ENCODE measurements at regions not wholly inside any gene's neighbourhood (a gene's known extent, or its start where the extent isn't known, plus 50 kb on each side); places are given as distances from the start of the nearest gene placed in this dataset.
"Not testable (repeated sequence)": the region's sequence is repeated elsewhere in the genome, so short reads cannot be mapped to it uniquely, and the experiment has no call there.

DNA sequence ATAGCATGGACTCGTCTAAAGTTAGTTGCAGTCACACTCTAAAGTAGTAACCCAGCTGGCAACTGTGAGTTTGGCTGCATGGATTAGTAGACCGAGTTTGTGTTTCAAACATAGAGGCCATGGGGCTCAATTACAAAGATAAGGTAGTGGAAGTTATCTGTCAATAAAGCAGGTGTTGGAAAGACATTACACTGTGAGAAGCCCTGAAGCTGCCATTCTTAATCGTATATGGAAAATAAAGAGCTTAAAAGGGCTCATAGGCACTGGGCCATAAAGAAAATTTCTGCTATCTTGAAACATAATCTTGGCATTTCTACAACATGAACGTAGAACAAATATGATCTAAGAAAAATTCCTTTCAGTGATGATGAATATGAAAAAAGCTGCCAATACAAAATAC lies 837.7 kb downstream of the REEP3 start:
- no peak for FAIRE-seq

DNA sequence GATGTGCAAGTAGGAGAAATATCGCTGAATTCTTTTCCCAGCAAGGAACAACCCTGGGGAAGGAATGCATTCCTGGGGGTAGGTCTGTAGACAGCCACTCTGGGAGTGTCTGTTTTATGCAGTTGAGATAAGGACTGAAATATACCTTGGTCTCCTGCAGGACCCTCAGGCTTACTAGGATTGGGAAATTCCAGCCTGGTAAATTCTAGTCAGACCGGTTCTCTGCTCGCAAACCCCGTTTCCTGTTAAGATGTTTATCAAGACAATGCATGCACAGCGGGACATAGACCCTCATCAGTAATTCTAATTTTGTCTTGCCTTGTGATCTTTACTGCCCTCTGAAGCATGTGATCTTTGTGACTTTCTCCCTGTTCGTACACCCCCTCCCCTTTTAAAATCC lies 839.0 kb downstream of the REEP3 start:
- FAIRE-seq, result not testable (repeated sequence)

DNA sequence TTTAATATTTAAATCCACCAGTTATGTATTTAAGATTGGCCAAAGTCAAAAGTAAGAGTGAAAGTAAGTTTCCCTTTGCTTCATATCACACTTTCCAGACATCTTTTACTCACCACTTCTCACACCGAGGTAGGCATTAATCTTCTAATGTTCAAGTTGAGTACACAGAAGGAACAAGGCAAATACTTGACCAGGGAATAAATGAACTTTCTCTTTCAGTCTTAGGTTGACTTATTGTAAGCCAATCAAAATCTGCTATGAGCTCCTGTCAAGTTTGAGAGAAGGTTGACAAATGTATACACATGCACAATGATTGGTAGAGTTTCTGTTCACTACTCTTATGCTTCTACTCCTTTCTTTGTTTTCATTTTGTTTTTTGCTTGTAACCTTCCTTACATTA lies 842.5 kb downstream of the REEP3 start:
- no peak for FAIRE-seq

DNA sequence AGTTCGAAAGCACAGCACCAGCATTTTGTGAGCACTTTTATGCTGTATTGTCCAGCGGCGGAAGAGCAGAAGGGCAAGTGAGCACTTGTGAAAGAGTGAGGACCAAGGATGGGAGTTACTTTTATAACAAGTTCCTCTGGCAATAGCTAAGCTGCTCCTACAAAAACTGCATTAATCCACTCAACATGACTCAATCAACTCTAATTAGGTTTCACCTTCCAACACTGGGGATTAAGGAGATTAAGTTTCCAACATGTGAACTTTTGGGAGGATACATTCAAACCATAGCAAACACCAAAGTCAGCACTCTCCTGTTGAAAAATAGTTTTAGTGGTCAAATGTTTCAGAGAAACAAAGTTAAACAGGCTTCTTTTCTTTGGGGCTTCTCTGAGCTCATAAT lies 844.5 kb downstream of the REEP3 start:
- no peak for FAIRE-seq

DNA sequence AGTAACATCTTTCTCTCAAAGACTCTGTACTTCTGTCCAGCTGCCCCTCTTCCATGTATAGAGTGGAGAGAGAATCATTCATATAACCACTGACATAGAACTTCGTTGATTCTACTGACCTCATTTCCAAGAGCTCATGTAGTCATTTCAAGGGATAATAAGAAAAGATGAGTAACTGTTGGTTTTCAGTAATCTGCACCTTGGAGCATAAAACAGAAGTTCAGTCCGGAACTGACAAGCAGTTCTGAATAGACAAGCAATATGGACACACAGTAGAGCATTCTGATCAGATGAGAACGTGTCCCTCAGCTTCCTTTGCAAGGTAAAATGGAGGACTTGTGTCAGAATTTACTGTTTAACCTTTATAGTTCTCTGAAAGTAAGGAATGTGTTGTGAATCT lies 847.1 kb downstream of the REEP3 start:
- FAIRE-seq, result peak; percentile 38

DNA sequence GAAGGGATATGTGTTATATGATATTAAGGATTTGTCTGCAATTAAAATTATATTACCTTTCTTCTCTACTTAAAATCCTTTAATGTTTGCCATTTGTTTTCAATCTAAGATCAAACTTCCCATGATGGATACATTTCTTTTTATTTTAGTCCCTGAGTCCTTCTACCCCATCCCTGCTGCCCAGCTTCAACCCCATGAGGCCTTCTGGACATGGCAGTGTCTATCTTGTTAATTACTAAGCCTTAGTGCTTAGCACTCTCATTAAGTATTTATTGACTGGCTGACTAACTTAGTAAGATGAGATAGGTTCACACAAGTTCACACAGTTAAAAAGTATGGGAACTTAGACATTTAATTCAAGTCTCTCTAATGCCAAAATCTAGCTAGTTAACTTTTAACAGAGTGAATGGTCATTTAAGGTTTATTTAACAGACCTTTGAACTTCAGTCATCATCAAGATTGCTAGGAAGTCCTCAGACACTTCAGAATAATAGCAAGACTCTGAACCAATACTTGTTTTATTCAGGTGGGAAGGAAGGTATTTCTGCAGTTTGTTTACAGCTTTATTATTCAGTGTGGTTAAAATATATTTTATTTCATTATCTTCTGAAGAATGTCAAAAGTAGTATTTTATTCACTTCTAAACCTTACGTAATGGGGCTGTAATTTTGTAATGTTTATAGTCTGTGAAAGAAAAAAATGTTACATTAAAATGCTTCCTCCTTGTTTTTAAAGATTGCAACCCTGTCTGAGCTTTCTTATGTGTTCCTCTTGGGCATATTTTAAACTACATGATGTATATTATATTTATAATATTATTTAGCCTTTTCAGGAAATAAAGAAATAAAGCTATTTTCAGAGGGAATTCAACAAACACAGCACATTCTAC lies 848.9 kb downstream of the REEP3 start:
- peak; percentile 14 for FAIRE-seq

DNA sequence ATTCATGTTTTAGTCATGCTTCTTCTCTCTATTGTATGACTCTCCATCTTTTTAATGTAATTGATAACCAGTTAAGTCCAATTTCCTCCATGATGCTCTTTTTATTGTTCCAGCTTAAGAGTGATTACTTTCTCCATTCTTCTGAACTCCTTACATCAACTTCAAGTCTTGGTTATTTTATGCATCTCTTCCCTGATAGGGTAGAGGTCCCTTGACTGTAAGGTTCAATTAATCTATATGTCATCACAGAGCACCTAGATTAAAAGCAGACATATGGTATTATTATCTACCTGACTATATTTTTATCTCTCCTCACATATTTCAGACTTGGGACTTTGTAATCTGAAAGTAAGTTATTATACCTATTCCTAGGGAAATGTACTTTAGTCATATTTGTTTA lies 853.1 kb downstream of the REEP3 start:
- no peak for FAIRE-seq

DNA sequence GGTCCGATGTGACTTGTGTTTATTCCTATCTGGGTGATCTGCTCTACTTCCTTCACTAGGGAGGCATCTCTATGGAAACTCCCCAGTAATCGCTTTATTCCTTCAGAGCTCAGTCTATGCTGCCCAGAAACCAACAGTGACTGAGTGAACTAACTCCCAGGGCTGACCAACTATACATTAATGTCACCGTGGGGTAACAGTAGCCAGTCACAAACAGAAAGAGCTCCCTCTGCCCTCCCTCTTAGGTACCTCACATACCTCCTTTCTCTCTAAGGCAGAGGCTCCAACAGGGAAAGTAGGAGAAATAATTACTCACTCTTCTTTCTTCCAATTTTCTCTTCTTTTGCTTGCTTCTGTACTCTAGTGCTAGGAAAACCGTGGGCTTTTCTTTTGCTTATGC lies 855.0 kb downstream of the REEP3 start:
- FAIRE-seq, result no peak

DNA sequence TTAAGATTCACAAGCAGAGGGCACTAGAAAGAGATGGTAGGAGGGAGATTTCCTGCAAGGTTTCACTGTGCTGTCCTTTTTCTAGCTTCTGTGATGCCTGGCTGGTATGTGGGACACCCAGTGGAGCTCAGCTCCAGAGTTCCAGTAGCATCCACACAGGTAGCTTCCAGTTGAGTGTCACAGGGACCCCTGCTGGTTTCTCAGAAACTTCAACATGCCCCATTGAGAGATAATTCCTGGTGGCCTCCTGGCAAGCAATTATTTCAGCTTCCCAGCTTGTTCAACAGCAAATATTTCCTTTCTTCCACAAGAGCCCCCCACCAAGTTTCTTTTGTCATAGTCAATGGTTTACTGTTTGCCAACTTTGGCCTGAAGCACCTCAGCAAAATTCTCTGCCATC lies 858.7 kb downstream of the REEP3 start:
- no peak for FAIRE-seq

DNA sequence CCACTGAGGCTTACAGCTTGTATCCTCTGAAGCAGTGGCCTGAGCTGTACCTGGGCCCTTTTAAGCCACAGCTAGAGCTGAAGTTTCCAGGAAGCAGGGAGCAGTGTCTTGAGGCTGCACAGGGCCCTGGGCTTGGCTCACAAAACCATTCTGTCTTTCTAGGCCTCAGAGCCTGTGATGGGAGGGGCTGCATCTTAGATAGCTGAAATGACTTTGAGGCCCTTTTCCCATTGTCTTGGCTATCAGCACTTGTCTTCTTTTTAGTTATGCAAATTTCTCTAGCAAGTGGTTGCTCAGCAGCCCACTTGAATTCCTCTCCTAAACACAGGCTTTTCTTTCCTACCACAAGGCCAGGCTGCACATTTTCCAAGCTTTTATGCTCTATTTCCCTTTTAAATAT lies 864.2 kb downstream of the REEP3 start:
- FAIRE-seq, result no peak

DNA sequence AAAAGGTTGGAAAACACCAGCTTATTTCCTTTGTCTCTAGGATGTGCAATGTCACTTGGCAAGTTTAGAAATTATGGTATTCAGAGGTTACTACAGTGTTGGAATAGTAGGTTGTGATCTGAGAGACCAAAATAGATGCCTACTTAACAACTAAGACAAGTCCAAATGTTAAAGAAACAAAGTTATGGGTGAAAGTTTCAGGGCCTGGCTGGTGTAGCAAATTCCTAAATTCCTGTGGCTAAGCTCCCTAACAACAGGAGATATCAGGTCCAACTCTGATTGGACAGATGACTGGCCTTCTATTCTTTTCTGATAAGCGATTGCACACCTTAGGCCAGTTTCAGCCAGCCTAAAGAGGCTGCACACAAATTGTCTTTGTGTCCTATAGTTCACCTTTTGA lies 873.5 kb downstream of the REEP3 start:
- no peak for FAIRE-seq

DNA sequence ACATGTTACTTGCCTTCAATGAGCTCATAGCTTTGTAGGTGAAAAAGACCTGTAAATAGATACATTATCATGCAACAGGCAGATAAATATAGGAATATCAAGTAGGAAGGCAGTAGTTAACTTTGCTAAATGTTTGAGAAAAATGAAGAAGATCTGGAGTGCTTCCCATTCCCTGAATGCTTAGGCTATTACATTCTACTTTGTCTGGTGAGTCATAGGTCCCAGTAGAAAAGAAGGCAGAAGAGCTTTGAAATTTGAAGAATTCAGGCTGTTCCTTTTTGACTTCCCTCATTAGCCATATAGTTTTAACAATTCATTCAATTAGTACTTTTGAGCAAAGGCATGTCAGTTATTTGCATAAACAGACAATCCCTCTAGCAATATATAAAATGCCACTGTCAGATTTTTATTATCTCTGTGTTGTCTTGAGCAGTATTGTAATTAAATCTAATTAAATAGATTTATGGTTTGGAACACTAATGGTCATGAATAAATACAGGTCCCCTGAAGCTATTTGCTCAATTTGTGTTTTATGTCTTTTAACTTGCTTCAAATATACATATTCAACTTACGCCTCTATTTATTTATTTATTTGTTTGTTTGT lies 875.0 kb downstream of the REEP3 start:
- no peak for FAIRE-seq

DNA sequence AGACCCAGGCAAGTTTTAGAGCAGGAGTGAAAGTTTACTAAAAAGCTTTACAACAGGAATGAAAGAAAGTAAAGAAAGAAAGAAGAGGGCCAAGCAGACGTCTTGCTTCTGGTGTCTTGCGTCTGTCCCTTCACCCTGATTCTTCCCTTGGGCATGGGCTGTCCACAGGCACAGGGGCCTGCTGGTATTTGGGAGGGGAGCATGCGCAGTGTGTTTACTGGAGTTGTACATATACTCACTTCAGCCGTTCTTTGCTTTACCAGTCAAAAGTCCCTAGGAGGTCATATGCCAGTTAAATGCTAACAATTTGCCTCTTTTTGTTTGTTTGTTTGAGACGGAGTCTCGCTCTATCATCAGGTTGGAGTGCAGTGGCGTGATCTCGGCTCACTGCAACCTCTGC lies 875.9 kb downstream of the REEP3 start:
- FAIRE-seq, result no peak

DNA sequence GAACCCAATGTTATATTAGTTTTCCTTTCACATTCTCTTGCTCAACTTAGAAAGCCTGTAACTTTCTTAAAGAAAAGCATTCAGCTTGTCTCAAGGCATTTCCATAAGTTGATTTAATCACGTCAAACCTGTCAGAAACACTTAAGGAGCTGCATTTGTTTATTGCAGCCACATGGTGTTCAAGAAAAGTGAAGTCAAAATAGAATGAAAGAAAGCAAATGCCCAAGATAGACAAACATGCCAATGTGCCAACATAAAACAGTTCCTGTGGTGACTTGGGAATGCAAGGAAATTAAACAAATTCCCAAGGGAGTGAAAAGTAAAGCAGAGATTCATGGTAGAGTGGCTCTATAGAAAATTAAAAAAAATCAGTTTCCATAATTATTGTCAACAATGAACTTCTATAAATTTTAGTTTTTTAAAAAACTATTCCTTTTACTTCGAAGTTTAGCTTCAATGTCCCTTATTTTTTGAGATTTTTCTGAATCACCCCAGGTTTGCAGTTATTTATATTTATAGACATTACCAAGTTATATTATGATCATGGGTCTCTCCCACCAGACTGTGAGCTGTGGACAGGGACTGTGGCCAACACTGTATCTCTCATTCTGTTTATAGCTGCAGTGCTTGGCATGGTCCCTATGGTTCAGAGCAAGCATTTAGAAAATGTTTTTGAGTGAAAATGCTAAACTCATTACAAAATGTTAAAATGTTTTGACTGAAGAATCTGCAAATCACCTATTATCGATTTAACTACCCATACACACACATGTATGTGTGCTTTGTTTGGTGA lies 887.4 kb downstream of the REEP3 start:
- FAIRE-seq, result no peak

DNA sequence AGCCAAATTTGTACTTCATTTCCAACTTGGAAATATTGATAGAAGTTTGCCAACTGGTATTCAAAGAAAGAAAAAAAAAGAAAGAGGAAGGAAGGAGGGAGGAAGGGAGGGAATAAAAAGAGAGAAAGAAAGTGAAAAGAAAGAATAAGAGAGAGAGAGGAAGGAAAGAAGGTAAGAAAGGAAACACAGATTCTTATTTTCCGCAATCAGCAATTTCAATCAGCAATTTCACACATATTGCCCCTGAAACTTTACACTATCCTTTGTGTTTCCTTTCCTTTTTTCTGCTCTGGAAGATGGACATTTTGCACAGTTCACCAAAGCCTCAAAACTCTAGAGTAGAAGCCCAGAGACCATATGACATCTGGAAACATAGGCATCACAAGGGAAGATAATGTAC lies 888.1 kb downstream of the REEP3 start:
- no peak for FAIRE-seq

DNA sequence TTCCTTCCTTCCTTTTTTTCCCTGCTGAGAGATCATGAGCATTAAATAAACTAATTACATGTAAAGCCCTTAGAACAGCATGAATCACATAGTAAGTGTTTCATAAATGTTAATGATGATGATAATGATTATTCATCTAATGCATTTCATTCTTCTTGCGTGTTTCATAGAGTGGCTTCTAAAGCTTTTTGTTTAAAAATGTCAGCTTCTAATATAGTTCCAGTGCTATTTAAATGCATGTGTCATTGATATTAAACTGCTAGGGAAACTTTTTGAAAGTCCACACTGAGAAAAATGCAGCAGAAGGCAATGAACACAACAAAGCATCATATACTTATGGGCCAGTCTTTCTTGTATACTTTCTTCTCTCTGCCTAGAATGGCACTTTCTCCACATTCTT lies 894.8 kb downstream of the REEP3 start:
- no peak for FAIRE-seq

DNA sequence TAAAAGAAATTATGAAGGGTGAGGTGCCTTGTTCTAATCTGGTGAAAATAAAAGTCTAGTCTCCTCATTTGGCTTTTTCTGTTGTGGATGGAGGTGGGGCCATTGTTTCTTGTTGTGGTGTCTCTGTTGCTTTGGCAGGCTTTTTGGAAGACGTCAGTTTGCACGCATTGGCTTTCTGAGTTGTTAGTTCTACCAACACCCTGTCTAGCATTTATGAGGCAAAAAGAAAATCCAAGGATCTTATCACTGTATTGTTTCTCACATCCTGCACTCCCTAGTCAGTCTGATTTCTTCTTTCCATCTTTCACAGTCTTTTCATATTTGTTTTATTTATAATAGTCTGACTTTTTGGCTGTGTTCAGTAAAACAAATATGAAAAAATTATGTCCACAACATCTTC lies 898.3 kb downstream of the REEP3 start:
- FAIRE-seq, result no peak

DNA sequence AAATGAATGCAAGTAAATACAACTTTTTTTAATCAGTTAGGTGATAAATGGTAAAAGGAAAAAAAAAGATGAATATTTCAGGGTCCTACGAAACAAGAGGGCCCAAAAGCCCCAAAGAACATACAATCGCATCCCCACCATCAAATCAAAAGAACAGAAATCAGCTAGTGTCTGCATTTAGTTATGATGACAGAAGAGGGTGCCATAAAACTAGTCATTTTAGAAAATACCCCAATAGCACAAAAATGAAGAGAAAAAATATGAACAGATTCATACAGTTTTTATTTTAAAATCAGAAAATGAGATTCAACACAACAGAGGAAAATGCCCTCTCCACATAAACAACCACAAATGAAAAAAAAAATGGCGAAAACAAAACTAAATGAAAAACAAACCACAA lies 905.5 kb downstream of the REEP3 start:
- no peak for FAIRE-seq

DNA sequence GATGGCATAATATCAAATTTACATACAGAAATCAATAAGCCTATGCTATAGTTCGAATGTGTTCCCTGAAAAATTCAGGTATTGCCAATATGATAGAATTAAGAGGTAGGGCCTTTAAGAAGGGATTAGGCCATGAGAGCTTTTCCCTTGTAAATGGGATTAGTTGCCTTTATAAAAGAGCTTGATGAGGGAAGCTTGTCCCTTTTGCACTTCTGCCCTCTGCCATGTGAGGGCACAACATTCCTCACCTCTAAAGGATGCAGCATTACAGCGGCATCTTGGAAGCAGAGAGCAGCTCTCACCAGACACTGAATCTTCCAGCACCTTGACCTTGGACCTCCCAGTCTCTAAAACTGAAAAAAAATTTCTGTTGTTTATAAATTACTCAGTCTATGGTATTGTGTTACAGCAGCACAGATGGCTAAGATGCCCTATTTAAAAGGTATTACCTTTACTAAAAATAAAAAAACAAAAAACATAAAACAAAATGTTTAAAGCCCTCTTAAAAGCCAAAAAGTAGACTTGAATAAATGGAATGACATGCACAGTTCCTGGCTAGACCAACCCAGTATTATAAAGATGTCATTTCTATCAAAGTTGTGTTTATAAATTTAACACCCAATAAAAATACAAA lies 909.6 kb downstream of the REEP3 start:
- FAIRE-seq, result peak; percentile 21

DNA sequence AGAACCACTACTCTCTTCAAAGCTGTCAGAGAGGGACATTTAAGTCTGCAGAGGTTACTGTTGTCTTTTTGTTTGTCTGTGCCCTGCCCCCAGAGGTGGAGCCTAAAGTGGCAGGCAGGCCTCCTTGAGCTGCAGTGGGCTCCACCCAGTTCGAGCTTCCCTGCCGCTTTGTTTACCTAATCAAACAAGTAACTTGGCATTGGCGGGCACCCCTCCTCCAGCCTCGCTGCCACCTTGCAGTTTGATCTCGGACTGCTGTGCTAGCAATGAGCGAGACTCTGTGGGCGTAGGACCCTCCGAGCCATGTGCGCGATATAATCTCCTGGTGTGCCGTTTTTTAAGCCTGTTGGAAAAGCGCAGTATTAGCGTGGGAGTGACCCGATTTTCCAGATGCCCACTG lies 920.7 kb downstream of the REEP3 start:
- FAIRE-seq, result not testable (repeated sequence)

DNA sequence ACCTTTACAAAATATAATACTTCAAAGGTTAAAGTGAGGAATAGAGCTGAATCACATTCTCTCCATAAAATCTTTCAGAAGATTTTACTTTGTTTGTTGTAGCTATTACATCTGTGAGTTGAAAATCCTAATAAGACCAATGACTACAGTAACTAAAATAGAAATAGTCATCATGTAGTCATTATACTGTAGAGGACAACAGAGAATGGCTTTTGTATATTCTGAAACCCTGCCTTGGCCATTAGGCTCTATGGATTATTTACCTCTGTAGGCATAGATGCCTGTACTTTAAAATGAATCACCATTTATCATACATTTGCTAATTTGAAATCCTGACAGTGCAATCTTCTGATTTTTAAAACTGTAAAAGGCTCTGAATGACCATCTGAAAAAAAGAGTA lies 923.0 kb downstream of the REEP3 start:
- FAIRE-seq, result no peak

DNA sequence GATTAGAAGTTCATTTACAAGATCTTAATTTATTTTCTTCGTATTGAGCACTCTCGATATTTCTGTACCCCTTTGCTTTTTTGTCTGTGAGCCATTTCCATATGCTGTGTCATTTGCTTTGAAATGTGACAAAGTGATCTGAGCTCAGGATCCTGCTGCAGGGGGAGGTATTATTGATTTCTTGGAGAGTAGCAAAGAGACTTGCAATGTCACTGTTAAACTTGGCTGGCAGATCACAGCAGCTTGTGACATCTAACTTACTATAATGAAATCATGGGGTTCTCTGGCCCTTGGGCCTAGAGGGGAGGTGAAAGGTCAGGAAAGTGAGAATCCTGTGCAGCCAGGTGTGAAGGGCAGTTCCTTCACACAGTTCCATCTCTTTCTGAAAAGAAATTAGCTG lies 923.4 kb downstream of the REEP3 start:
- FAIRE-seq, result no peak

DNA sequence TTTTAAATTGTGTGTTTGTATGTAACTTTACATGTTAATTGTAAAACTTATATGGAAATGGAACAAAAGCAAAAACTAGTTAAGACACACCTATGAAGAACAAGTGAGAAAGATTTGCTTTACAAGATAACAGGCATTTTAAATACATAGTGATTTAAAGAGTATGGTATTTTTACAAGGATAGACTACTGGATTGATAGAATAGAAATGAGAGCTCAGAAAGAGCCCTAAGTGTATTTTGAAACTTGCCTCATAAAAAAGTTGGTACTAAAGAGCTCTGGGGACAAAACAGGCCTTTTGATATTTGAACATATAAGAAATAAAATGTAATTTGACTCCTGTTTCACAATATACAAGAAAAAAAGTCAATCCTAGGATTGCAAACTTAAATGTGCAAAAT lies 928.4 kb downstream of the REEP3 start:
- FAIRE-seq, result no peak

Measured in colon (tissue), 2 donors.